Urothelium cell line (cell line): ENCODE measurements at regions not wholly inside any gene's neighbourhood (a gene's known extent, or its start where the extent isn't known, plus 50 kb on each side); places are given as distances from the start of the nearest gene placed in this dataset.
"Not testable (repeated sequence)": the region's sequence is repeated elsewhere in the genome, so short reads cannot be mapped to it uniquely, and the experiment has no call there.

Experiments
- DNase-seq: peaks from one replicate; pipeline ENCODE4 v3.0.0; 2011; ENCODE audit warnings: low spot score, mixed read lengths
- FAIRE-seq: peaks from 2 replicates; lab custom pipeline; 2011; peaks lifted over from hg19 to GRCh38; lab: Jason Lieb, UNC

DNA sequence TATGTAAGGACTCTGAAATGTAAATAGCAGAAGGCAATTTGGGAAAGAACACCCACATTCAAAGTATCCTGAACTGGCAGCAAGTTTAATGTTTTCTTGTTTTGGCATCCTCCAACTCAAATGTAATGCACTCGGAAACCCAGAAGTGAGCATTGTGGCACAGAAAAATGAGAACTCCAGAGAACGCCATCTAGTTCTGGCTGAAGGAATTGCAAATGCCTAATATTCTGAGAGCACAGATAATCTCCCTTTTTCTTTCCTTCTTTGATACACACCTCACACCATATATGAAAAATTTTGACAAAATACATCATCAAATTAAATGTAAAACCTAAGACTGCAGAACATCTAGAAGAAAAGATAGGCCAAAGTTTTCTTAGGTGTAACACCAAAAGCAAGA lies 52.1 kb downstream of the PWWP3B start:
- no peak for FAIRE-seq
- DNase-seq: no peak

- FAIRE-seq (no peak), DNase-seq (no peak)
These were observed 75.3 kb downstream of the PWWP3B start for GRCh38 chrX:106243376-106243775.

- DNase-seq (no peak), FAIRE-seq (no peak)
These were observed 78.4 kb downstream of the PWWP3B start for GRCh38 chrX:106246511-106246910.

DNA sequence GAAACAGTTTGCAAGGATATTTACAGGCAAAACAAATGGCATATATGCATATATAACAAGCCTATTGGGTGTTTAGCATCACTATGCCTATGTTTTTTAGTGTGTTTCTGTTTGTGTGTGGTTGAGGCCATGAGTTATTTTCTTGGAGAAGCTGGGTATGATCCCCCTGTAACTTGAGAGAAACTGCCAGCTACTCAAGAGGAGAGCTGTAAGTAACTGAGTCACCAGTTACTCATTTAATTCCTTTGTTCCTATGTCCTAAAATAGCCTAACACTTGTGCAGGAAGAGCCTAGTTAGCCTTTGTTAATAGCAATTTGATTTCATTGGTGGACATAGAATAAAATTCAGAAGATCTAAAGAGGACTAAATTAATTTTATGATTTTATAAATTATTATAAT lies 79.1 kb downstream of the PWWP3B start:
- DNase-seq (peak; percentile 2), FAIRE-seq (no peak)

DNA sequence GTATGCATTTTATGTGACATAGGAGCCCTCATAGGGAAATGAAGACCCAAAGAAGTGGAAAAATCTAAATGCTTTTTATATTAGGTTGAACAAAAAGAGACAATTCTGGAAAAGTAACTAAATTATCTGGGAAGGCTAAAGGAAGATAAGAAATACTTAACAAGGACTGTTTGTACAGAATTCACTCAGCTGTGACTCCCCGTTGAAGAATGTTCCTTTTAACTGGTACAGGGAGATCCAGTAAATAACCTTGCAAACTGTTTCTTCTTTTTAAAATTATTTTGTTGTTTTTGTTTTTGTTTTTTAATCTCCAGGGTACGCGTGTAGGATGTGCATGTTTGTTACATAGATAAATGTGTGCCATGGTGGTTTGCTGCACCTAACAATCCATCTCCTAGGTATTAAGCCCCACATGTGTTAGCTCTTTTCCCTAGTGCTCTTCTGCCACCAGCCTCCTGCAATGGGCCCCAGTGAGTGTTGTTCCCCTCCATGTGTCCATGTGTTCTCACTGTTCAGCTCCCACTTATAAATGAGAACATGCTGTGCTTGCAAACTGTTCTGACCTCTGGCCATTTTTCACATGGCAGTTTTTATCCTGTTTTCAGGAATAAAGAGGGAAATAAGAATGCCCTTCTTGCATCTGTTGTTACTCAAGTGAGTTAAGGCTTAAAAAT lies 81.7 kb downstream of the PWWP3B start:
- no peak for FAIRE-seq
- no peak for DNase-seq

DNA sequence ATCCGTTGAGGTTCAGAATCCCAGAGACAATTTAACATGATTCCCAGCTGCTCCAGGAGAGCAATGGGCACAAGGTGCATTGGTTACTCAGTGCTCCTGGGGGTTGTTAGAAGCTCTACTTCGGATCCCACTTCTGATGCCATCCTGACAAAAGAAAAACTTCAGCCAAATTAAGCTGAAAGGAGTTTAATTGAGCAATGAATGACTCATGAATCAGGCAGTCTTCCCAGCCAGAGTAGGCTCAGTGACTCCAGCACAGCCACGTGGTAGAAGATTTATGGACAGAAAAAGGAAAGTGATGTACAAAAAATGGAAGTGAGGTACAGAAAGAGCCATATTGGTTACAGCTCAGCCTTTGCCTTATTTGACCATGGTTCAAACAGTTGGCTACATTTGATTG lies 95.7 kb downstream of the PWWP3B start:
- FAIRE-seq: no peak
- DNase-seq: no peak

DNA sequence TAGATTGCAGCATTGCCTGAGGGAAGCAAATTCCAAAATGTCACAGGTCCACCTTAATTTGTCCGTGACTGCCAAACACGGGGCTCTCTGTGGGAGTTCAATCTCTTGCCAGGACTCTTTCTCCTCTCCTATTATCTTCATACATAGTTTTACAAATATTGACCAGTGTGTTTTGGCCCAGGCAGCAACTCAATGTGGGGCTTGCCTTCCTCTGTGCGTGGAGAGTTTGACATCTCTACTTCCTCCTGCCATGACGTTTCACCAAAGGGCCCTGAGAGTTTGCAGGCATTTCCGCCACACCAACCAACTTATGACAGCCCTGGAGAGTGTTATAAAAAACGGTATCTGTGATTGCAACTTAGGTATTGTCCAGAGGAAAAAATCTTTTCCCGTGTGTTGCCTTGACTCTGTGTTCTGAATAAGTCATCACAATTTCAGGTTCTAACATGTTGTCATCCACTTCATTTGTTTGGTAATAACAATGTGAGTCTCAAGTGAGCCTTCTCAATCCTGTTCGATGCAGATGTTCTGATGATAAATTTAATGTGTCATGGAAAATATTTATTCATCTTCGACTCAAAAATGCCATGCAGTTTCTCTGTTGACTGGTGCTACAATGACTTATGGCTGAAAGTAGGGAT lies 106.0 kb downstream of the PWWP3B start:
- not testable (repeated sequence) for FAIRE-seq, DNase-seq

DNA sequence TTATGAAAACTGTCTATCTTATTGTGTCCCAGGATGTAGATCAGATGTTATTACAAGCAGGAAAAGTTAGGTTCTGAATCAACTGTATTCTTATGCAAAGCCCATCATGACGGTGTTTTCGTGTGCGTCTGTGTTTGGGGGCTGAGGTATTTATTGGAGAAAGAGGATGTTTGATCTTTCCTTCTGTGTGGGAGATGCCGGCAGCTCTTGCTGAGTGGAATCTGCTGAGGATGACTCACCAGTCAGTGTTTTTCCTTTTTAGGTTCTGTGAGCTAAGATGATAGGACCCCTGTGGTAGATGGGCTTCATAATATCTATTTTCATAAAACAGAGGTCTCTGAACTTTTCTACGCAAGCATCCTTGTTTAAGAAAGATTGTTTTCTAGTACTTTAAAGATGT lies 107.1 kb downstream of the PWWP3B start:
- DNase-seq, FAIRE-seq: not testable (repeated sequence)

DNA sequence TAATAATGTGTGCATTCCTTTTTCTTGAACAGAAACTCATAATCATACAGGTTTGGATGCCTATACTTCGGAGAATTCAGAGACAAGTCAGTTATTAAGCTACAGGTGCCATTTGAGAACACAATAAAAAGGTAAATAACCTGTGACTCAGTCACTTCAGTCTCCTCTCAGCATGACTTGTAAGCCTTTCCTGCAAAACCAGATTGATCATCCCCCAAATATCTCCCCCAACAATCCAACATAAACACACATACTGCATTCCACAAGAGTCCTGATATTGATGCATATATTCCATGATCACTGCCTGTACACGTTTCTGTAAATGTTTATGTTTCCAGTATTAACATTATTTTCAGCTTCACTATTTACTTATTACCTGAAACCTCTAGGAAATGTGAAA lies 110.8 kb downstream of the PWWP3B start:
- FAIRE-seq (no peak), DNase-seq (no peak)

- no peak for DNase-seq
- FAIRE-seq: no peak
These were observed 113.3 kb downstream of the PWWP3B start for GRCh38 chrX:106281383-106281782.

- no peak for FAIRE-seq
These were observed 115.7 kb downstream of the PWWP3B start for GRCh38 chrX:106283841-106284240.

DNA sequence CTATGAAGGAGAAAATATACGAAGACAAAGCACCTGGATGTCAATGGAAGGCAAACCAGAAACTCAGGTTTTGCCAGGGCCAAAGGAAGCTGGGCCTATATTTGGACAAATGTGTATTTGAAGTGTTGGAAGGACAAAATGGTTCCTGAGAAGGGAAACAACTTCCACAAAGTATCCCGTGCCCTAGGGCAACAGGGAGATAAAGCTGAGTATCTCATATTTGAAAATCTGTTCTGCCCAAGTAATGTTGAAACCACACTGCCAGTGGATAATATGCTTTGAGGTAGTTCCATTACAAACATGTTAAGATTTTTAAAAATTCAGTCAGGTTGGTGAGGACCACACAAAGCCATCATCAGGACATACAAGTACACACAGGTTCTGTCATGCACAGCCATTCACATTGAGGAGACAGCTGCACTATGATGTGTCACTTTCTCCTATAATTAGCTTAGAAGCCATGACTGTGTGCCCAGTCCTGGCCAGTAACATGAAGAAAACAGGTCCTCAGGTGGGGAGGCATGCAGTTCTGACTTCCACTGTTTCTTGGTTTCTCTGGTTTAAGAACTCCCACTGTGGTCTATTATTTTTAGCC lies 116.4 kb downstream of the PWWP3B start:
- DNase-seq: no peak
- no peak for FAIRE-seq

More at GRCh38 chrX:106283841-106284240, 115.7 kb downstream of the PWWP3B start:
- DNase-seq: no peak

DNA sequence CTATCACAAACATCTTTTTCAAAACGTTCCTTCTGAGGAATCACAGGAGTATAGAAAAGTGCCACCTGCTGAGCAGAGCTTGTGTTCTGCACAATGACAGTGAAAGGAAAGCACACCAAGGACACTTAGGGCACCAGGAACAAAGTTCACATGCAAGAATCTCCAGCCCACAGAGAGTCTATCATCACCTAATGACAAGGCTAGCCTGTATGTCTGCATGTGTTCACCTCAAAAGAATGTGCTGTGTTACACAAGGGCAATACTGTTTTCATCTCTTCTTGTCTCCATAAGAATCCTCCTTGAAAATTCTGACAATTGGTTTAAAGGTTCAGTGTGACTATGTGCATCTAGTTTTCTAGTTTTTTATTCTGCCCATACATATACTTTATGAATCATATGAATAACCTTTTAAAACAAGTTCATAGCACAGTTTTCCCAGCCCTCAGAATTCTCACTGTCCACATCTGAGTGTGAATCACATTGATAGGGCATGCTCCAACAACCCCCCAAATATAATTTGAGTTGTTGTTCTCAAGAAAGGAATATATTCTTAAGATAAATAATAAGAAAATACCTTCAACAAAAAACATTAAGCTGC lies 118.0 kb downstream of the PWWP3B start:
- DNase-seq (peak; percentile 29), FAIRE-seq (no peak)

- not testable (repeated sequence) for FAIRE-seq, DNase-seq
These were observed 122.7 kb downstream of the PWWP3B start for GRCh38 chrX:106290778-106291177.

DNA sequence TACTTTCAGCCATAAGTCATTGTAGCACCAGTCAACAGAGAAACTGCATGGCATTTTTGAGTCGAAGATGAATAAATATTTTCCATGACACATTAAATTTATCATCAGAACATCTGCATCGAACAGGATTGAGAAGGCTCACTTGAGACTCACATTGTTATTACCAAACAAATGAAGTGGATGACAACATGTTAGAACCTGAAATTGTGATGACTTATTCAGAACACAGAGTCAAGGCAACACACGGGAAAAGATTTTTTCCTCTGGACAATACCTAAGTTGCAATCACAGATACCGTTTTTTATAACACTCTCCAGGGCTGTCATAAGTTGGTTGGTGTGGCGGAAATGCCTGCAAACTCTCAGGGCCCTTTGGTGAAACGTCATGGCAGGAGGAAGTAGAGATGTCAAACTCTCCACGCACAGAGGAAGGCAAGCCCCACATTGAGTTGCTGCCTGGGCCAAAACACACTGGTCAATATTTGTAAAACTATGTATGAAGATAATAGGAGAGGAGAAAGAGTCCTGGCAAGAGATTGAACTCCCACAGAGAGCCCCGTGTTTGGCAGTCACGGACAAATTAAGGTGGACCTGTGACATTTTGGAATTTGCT lies 123.8 kb downstream of the PWWP3B start:
- DNase-seq, FAIRE-seq: not testable (repeated sequence)

- FAIRE-seq (no peak), DNase-seq (peak; percentile 22)
These were observed 132.1 kb downstream of the PWWP3B start for GRCh38 chrX:106300239-106300638.

GRCh38 chrX:106300656-106301055 lies 132.6 kb downstream of the PWWP3B start:
- FAIRE-seq (no peak), DNase-seq (no peak)

DNA sequence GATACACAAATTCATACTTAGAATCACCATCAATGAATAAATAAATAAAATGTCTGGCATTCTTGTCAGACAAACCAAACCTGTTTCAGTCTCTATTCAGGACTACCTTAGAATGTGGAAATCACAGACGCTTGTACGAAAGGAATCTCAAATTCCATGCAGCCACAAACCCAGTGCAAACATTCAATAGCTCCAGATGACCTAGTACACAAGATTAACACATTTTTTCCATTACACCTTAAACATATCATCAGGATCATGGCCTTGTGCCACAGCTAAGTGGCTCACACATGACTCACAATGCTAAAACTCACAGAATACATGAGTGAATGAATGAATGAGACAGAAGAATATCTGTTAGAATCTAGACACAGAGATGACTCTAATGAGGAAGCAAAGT lies 134.2 kb downstream of the PWWP3B start:
- FAIRE-seq (no peak), DNase-seq (peak; percentile 6)

GRCh38 chrX:106306391-106306947 lies 138.4 kb downstream of the PWWP3B start:
- DNase-seq (no peak), FAIRE-seq (no peak)

DNA sequence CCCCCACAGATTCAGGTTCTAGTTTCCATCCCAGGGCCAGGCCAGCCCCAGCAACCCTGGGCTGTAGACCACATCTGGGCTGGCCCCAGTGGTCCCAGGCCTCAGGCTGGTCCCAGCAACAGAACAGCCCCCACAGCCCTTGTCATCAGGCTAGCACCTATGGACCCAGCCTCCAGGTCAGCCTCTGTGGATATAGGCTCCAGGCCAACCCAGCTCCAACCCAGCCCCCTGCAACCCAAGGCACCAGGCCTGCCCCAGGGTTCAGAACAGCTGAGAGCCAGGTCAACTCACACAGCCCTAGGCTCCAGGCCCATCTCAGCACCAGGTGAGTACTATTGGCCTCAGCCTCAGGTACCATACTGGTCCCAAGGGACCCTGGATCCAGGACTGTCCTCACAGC lies 155.3 kb downstream of the PWWP3B start:
- DNase-seq (no peak), FAIRE-seq (no peak)

DNA sequence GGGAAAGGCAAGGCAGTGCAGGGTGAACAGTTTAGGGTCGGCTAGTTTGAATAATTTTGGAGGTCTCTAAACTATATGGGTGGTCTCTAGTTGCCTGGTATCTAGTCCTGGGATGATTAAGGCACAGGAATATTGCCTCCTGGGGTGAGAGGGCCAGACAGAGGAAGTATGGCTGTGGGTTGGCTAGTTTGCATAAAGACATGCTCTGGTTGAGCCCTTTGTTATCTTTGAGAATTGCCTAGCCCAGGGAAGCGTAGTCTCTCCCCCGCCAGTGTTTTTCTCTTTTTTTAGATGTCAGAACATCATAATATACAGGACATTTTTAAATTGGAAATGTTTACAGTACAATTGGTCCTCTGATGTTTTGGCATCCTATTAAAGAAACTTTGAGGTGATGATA lies 163.5 kb downstream of the PWWP3B start:
- FAIRE-seq (no peak), DNase-seq (no peak)
